ENCODE measurements at regions not wholly inside any gene's neighbourhood (a gene's known extent, or its start where the extent isn't known, plus 50 kb on each side); places are given as distances from the start of the nearest gene placed in this dataset.

DNA sequence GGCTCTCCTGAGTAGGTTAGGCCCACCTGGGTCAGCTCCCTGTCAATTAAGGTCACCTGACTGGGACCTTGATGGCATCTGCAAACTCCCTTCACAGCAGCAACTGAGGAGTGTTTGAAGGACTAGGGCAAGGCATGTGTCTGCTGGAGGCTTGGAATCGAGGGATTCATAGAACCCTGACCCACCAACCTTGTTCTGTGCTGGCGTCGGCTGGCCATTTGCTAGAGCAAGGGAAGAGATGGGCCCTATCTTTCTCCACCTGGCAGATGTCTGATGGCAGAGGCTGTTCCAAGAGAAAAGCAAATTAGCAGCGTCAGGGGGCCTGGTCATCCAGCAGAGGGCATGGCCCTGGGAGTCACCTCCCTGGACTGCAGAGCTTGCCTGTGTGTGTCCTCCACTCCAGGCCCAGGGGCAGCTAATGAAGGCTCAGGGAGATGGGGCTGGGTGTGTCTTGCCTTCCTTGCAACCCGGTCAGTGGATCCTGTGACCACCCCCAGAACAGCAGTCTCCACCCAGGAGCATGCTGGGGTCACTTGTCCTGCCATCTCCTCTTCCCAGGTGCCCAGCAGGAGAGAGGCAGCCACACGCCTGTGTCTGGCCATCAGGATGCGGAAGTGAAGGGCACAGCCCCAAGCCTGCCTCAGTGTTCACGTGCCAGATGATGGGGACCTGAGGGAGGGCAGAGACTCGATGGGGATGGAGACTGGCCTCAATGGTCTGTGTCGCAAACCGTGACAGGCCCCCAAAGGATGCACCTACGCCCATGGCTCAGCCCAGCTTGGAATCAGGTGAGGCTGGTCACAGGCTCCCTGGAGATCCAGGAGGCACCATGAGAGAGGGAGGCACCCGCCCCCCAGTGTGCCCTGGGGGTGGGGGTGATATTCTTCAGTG is 53.9 kb downstream of the BARX1 start:
- DNase-seq (ENCODE audit: low read depth in 2 of 2): no peak

DNA sequence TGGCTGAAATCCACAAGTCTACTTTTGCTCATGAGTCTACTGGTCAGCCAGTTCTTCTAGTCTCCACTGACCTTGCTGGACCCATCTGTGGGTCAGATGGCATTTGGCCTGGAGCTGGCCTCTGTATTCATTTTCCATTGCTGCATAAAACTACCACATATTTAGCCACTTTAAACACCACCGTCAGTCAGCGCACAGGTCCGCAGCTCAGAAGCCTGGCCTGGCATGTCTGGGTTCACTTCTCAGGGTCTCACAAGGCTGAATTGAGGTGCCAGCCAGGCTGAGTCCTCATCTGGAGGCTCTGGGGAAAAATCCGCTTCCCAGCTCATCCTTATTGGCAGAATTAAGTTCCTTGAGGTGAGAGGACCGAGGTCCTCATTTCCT is 54.7 kb downstream of the BARX1 start:
- DNase-seq (ENCODE audit: low read depth in 2 of 2): no peak

DNA sequence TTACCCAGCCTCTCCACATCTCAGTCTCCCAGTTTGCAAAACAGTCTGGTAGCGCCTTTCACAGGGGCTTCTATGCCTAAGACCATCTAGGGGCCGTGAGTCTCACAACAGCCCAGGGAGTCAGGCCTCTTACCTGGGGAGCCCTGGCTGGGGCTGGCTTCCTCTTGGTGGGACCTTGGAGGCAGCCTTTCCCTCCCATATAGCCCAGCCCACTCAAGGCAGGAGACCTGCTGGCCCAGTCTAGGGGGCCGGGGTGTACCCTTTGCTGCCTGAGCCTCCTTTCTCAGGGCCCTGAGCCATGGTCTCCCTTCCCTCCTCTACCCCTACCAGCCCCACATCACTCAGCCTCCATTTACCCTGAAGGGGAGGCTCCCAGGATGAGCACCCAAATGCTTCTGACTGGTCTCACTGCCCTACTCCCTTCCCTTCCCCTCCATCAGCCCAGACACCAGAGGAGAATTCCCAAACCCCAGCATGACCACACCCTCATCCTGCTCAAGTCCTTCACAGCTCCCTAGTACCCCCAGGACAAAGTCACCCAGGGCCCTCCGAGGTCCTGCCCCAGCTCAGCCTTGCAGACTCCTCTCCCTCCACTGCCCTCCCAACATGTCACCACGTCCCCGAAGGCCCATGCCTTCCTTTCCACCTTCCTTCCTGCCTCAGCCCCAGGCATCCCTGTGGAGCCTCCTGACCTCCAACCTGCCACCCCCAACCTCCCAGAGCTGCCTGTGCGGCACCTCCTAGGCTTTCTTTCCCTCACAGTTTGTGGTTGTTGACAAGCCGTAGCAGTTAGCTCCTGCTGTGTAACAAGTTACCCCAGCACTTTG is 55.3 kb downstream of the BARX1 start:
- no peak for DNase-seq (ENCODE audit: low read depth in 2 of 2)

GRCh38 chr9:93898502-93899426 is 56.4 kb downstream of the BARX1 start:
- no peak for DNase-seq (ENCODE audit: low read depth in 2 of 2)

DNA sequence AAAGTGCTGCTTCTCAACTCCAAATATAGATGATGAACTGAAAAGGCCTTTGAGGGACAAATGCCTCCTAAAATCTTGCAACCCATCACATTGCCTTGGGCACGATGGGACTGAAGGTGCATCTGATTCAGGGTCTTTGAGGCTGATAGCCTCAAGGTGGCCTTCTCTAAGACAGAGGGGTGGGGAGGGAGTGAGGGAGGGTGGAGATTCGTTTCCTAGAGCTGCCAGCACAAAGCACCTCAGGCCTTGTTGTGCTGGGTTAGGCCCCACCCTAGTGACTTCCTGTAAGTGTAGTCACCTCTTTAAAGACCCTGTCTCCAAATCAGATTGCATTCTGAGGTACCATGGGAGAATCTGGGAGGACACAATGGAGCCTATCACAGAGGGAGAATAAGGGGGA is 57.1 kb downstream of the BARX1 start:
- DNase-seq (ENCODE audit: low read depth in 2 of 2): no peak

DNA sequence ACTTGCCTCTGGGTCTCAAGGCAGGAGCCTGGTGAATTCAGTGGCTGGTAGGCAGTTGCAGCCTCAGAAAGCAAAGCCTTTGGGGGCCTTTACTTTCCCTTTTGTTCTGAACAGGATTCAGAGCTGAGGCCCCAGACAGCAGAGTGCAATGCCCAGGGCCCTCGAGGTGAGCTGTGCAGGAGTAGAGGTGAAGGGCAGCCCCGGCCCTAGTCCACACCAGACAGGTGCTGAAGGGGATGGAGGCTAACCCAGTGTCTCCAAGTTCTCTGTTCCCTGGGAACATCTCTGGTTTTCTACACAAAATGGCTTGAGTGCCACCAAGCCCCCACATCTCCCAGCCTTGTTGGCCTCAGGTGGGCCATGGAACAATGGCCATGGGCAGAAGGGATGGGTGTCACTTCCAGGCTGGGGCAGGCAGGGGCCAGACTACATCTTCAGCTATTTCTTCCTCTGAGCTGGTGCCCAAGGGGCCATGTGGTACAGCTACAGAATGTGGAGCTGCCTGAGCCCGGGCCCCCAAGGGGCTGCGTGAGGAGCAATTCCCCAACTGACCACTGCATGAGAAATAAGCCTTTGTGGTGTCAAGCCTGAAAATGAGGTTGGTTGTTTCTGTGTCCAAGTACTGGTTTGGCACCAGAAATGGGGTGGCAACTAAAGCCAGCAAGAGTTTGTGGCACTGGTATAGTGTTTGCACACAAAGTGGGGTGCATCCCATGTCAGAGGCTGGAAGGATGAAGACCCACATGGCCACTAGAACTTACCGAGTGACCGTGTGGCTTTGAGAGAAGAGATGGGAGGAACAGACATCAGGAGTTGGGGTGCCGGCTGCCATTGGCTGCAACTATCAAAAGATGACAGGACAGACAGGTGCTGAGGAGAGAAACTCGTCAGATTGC is 57.8 kb downstream of the BARX1 start:
- no peak for DNase-seq (ENCODE audit: low read depth in 2 of 2)

- no peak for DNase-seq (ENCODE audit: low read depth in 2 of 2)
These were observed 58.6 kb downstream of the BARX1 start for GRCh38 chr9:93896496-93897033.

DNA sequence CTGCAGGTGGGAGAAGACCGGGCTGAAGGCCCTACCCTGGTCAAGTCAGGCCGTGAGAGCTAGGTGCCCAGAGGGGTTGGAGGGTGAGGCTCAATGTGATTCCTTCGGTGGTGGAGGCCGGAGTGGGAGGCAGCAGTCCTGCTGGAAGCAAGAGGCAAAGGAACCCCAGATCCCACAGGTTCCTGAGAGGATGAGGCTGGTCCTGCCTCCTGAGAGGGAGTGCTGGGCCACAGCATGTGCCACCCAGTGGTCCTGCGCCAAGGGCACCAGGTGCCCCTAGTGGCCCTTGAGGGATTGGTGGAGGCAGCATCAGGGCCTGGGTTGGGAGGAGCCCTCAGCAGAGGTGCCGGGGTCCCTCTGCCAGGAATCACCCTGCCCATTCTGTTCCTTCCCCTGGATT is 59.1 kb downstream of the BARX1 start:
- DNase-seq (ENCODE audit: low read depth in 2 of 2): no peak

- DNase-seq (ENCODE audit: low read depth in 2 of 2): no peak
These were observed 59.6 kb downstream of the BARX1 start for GRCh38 chr9:93895535-93895934.

- no peak for DNase-seq (ENCODE audit: low read depth in 2 of 2)
These were observed 60.5 kb downstream of the BARX1 start for GRCh38 chr9:93894691-93895079.

DNA sequence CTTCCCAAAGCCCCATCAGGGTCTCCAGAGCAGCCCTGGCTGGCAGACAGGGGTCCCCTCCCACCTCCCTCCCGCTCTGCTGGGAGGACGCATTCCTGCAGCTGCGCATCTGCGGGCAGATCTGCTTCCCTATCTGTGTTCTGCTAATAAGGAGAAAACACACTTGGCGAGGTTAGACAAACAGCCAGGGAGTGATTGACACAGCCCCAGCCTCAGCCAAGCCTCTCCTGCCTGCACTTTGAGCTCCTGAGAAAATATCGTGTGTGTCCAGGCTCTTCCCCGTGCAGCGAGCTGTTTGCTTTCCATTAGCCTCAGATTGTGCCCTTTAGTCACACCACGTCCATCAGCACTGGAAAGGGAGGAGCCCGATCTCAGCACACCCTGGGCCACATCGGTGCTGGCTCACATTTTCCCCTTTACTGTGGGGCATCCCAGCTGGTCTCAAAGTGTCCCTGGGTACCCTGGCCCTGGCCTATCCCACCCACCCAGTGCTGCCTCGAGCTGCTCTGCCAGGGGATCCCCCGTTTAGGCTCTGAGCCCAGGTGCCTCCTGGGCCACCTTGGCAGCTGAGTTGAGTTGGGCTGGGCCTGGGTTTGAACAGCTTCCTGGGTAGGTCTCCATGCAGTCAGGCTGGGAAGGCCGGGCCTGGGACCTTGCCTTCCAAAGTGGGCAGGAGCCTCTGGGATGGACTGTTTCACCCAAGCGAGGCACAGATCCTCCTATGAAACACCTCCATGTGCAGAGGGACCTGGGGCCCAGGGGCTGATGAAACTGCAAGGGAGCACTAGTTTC is 61.1 kb downstream of the BARX1 start:
- DNase-seq (ENCODE audit: low read depth in 2 of 2): no peak

DNA sequence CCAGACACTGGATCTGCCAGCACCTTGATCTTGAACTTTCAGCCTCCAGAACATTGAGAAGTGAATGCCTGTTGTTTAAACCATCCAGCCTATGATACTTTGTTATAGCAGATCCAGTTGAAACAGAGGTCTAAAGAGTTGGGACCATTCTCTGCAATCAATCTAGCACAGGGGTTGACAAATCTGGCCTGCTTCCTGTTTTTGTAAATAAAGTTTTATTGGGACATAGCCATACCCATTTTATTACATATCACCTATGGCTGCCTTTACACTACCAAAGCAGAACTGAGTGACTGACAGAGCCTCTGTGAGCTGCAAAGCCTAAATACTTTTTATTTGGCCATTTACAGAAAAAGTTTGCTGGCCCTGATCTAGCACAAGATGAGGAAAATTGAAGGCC is 62.0 kb downstream of the BARX1 start:
- no peak for DNase-seq (ENCODE audit: low read depth in 2 of 2)

GRCh38 chr9:93892748-93893147 is 62.4 kb downstream of the BARX1 start:
- no peak for DNase-seq (ENCODE audit: low read depth in 2 of 2)

- DNase-seq (ENCODE audit: low read depth in 2 of 2): no peak
These were observed 63.4 kb downstream of the BARX1 start for GRCh38 chr9:93891549-93892310.

DNA sequence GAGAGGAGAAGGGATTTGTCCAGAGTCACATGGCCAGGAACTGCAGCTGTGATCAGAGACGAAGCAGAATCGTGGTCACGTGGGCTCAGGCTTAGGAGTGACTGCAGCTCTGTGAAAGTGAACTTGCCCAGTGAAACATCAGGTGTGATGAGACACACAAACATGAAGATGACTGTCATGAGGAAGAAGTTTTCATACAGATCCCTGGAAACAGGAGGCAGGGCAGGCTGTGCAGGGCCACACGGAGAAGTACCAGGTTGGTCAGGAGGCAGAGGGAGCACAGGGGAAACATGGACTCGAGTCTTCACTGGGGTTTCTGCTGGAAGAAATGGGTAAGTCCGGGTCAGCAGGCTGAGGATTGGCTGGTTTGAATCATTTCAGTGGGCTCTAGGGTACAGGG is 64.1 kb downstream of the BARX1 start:
- DNase-seq (ENCODE audit: low read depth in 2 of 2): no peak

- no peak for DNase-seq (ENCODE audit: low read depth in 2 of 2)
These were observed 64.7 kb downstream of the BARX1 start for GRCh38 chr9:93890436-93890935.

DNA sequence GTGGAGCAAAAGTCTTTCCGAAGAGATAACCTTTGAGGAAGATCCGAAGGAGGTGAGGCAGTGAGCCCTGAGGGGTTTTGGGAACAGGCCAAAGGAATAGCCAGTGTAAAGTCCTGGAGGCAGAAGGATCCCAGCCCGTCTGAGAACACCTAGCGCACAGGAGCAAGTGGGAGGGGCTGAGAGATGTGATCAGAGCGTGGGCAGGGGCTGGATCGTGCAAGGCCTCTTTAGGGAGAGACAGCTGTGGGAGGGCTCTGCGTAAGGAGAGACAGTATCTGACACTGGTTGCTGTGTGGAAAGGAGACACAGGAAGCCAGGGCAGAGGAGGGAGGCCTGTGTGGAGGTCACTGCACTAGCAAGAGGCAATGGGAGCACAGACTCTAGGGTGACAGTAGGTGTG is 68.2 kb downstream of the BARX1 start:
- DNase-seq (ENCODE audit: low read depth in 2 of 2): no peak

DNA sequence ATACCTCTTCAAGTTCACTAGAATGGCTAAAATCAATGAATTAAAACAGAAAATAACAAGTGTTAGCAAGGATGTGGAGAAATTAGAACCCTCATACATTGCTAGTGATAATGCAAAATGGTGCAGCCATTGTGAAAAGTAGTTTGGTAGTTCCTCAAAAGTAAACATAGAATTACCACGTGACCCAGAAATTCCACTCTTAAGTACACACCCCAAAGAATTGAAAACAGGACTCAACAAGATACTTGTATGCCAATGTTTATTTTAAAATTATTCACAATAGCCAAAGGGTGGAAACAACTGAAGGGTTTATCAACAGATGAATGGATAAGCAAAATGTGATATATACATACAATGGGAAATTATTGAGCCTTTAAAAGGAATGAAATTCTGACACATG is 70.3 kb downstream of the BARX1 start:
- no peak for DNase-seq (ENCODE audit: low read depth in 2 of 2)

Data from stimulated activated CD4-positive, alpha-beta T cell treated with anti-CD3 and anti-CD28 coated beads, Interleukin-12 subunit alpha, Interleukin-12 subunit beta, amount 100 ng/mL, for 24 hours (primary cell).